ENCODE measurements at regions not wholly inside any gene's neighbourhood (a gene's known extent, or its start where the extent isn't known, plus 50 kb on each side); places are given as distances from the start of the nearest gene placed in this dataset.

DNA sequence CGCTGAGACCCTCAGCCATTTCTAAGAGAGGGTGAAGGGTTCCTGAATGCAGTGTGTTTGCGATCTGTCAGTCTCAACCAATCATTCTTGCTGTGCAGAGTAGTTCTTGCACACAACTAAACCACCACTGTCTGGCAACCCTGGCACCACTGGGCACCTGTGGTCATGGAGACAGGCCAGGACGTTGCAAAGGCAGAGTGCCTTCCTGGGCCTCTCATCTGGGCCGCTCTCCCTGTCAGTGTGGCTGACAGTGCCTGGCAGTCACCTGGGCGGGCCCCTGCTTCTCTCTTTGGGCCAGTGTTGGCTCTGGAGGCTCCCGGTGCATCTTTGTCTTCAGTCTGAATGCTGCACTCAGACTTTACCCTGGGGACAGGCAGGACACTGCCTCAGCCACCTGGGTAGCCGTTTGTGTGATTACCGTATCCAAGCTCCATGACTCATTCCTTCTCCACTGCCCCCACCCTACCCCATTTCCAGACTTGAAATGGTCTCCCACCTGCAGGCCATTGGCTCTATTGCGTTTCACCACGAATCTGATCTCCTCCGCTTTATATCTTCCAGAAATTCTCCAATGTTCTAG lies 104.6 kb upstream of the KLF13 start:
- intact Hi-C loops (cut with micrococcal nuclease; ENCODE audit: unreplicated experiment): no loop called here
- H3K4me3 ChIP-seq (ENCODE audit: low read depth, low read length, poor library complexity, severe bottlenecking): no peak overlapping the region
- ChIA-PET CTCF (ENCODE audit: unreplicated experiment) (interaction anchor here (0.6 kb wide), 1 partner anchor 84 kb away, joined by 4 read pairs; no protein-coding TSS in a partner anchor), POLR2A (interaction anchor here (0.5 kb wide), 1 partner anchor 9 kb away, joined by 3 read pairs; no protein-coding TSS in a partner anchor)
- H3K9me2 ChIP-seq (ENCODE audit: insufficient read depth, low read length): no peaks in the 10 kb centered on the region
- H3K4me2 ChIP-seq (ENCODE audit: low read length): no peak overlapping the region
- peaks cover 56% of the 10 kb centered on the region for H3K4me1 ChIP-seq (ENCODE audit: insufficient read depth, low read length, poor library complexity, severe bottlenecking)
- H2AFZ ChIP-seq (ENCODE audit: low read length): no peak overlapping the region
- H4K20me1 ChIP-seq (ENCODE audit: insufficient read depth, low read length): no peaks in the 10 kb centered on the region
- DNase-seq (ENCODE audit: low spot score): no peak
- TF ChIP-seq, protein P1, sequence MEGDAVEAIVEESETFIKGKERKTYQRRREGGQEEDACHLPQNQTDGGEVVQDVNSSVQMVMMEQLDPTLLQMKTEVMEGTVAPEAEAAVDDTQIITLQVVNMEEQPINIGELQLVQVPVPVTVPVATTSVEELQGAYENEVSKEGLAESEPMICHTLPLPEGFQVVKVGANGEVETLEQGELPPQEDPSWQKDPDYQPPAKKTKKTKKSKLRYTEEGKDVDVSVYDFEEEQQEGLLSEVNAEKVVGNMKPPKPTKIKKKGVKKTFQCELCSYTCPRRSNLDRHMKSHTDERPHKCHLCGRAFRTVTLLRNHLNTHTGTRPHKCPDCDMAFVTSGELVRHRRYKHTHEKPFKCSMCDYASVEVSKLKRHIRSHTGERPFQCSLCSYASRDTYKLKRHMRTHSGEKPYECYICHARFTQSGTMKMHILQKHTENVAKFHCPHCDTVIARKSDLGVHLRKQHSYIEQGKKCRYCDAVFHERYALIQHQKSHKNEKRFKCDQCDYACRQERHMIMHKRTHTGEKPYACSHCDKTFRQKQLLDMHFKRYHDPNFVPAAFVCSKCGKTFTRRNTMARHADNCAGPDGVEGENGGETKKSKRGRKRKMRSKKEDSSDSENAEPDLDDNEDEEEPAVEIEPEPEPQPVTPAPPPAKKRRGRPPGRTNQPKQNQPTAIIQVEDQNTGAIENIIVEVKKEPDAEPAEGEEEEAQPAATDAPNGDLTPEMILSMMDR (conservative IDR thresholded peaks at IDR 0.05; ENCODE audit: low read length): no peak
- TF ChIP-seq EZH2phosphoT487 (IDR thresholded peaks at IDR 0.05; ENCODE audit: borderline replicate concordance, low read depth, low read length): no peak
- H3K36me3 ChIP-seq (ENCODE audit: insufficient read depth, low read length): peaks cover 47% of the 10 kb centered on the region
- H3K27ac ChIP-seq (ENCODE audit: low read depth, low read length, poor library complexity, severe bottlenecking): no peak overlapping the region
- peaks cover 8% of the 10 kb centered on the region for H3K9me3 ChIP-seq (ENCODE audit: low read length)
- peaks cover 14% of the 10 kb centered on the region for H3K79me2 ChIP-seq (ENCODE audit: insufficient read depth, low read depth, low read length)
- BruUV-seq (replicated peaks): no TSS peak

DNA sequence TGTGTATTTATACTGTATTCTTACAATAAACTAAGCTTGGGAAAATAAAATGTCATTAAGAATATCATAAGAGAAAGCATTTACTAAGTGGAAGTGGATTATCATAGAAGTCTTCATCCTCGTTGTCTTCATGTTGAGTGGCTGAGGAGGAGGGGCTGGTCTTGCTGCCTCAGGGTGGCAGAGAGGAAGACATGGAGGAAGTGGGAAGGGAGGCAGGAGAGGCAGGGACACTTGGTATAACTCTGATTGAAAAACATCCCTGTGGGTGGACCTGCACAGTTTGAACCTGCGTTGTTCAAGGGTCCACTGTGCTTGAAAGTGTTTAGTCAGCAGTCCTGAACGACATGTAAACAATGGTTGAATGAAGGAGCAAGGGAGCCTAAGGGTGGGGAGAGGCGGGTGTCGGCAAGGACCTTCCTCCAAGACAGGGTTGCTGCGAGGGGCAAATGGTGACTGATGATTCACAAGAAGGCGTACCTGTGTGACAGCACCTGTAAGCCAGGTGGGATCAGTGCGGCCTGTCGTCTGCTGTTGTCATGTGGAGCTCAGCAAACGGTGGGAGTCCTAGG lies 103.8 kb upstream of the KLF13 start:
- peaks cover 14% of the 10 kb centered on the region for H3K9me3 ChIP-seq (ENCODE audit: low read length)
- no peak overlapping the region for H3K4me3 ChIP-seq (ENCODE audit: low read depth, low read length, poor library complexity, severe bottlenecking)
- POLR2A ChIA-PET: interaction anchor here (0.5 kb wide), 1 partner anchor 10 kb away, joined by 3 read pairs; no protein-coding TSS in a partner anchor
- H4K20me1 ChIP-seq (ENCODE audit: insufficient read depth, low read length): no peaks in the 10 kb centered on the region
- intact Hi-C loops (cut with micrococcal nuclease; ENCODE audit: unreplicated experiment): no loop called here
- no peak for DNase-seq (ENCODE audit: low spot score)
- CTCF ChIA-PET (ENCODE audit: unreplicated experiment): no interaction called here
- TF ChIP-seq EZH2phosphoT487 (IDR thresholded peaks at IDR 0.05; ENCODE audit: borderline replicate concordance, low read depth, low read length): no peak
- TF ChIP-seq, protein P1 (conservative IDR thresholded peaks at IDR 0.05; ENCODE audit: low read length): no peak
- no peaks in the 10 kb centered on the region for H3K9me2 ChIP-seq (ENCODE audit: insufficient read depth, low read length)
- H3K36me3 ChIP-seq (ENCODE audit: insufficient read depth, low read length): peaks cover 56% of the 10 kb centered on the region
- H3K4me2 ChIP-seq (ENCODE audit: low read length): no peak overlapping the region
- H3K27ac ChIP-seq (ENCODE audit: low read depth, low read length, poor library complexity, severe bottlenecking): no peak overlapping the region
- no peak overlapping the region for H2AFZ ChIP-seq (ENCODE audit: low read length)
- H3K4me1 ChIP-seq (ENCODE audit: insufficient read depth, low read length, poor library complexity, severe bottlenecking): peaks cover 59% of the 10 kb centered on the region
- TSS peak; percentile 0 for BruUV-seq (replicated peaks)
- H3K79me2 ChIP-seq (ENCODE audit: insufficient read depth, low read depth, low read length): peaks cover 23% of the 10 kb centered on the region

Measured in OCI-LY7 (cell line).